ENCODE measurements at regions not wholly inside any gene's neighbourhood (a gene's known extent, or its start where the extent isn't known, plus 50 kb on each side); places are given as distances from the start of the nearest gene placed in this dataset.

DNA sequence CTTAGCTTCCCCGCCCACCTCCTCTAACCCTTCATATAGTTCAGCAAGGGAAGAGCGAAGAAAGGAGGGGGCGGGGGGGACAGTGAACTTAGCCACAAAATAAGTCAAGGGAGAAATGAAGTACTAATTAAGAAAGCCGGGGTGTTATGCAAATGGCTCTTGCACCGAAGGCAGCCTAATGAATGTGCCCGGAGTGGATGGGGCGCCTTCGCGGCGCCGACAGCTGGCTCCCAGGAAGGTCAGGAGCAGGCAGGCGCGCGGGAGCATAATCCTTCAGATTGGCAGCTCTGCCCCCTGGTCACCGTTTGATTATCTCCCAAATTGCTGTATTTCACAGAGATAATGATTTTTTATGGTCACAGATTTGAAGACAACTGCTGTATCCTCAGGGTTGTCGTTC lies 395.1 kb downstream of the TFAP2B start:
- TF ChIP-seq, protein P1, sequence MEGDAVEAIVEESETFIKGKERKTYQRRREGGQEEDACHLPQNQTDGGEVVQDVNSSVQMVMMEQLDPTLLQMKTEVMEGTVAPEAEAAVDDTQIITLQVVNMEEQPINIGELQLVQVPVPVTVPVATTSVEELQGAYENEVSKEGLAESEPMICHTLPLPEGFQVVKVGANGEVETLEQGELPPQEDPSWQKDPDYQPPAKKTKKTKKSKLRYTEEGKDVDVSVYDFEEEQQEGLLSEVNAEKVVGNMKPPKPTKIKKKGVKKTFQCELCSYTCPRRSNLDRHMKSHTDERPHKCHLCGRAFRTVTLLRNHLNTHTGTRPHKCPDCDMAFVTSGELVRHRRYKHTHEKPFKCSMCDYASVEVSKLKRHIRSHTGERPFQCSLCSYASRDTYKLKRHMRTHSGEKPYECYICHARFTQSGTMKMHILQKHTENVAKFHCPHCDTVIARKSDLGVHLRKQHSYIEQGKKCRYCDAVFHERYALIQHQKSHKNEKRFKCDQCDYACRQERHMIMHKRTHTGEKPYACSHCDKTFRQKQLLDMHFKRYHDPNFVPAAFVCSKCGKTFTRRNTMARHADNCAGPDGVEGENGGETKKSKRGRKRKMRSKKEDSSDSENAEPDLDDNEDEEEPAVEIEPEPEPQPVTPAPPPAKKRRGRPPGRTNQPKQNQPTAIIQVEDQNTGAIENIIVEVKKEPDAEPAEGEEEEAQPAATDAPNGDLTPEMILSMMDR (optimal IDR thresholded peaks at IDR 0.05 in 1 of 3, IDR thresholded peaks at IDR 0.05 in 1 of 3, conservative IDR thresholded peaks at IDR 0.05 in 1 of 3; ENCODE audit: extremely low read depth in 1 of 3, insufficient read depth in 2 of 3, low read length in 3 of 3): no peak
- TF ChIP-seq EZH2 (IDR thresholded peaks at IDR 0.05; ENCODE audit: low read length): no peak

All from keratinocyte (primary cell).